ENCODE measurements at regions not wholly inside any gene's neighbourhood (a gene's known extent, or its start where the extent isn't known, plus 50 kb on each side); places are given as distances from the start of the nearest gene placed in this dataset.

- TF ChIP-seq EP300 (IDR thresholded peaks at IDR 0.05) (no peak), CTCF (IDR thresholded peaks at IDR 0.05) (no peak), POLR2AphosphoS5 (IDR thresholded peaks at IDR 0.05) (no peak)
Measured at GRCh38 chr16:66238696-66239095, 127.8 kb upstream of the CDH5 start.
